ENCODE measurements at regions not wholly inside any gene's neighbourhood (a gene's known extent, or its start where the extent isn't known, plus 50 kb on each side); places are given as distances from the start of the nearest gene placed in this dataset.

DNA sequence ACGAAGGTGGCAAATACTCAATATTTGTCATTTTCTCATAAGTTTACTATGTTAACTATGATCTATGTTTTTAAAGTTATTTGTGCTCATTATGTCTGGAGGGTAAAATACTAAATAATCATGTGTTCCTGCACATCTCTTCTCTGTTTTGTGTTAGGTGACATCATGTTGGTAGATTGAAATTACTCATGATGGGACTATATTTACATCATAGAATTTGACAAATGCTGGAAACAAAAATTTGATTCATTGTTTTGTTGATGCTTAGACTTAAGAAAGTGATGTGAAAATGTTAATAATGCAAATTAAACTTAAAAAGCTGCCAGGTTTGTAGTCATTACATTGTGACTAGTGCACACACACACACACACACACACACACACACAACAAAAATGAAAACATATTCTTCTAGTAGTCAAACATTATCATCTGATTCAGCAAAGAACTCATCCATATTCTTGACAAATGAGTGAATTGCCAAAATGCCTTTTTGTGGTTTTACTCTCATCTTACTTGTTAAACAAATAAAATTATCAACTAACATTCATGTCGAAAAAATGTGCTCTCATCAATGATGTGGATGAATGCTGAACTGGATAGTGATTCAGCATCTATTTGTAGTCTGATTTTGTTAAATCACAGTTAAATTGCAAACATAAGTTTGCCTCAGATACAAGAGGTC lies 870.7 kb downstream of the BRINP3 start:
- TF ChIP-seq POLR2AphosphoS5 (IDR thresholded peaks at IDR 0.05; ENCODE audit: borderline replicate concordance, low read depth, low read length) (no peak), EZH2 (IDR thresholded peaks at IDR 0.05) (no peak), FOXP2 (optimal IDR thresholded peaks at IDR 0.05; ENCODE audit: control extremely low read depth, extremely low read length, insufficient read depth) (no peak)

All from SK-N-MC (cell line).